Sigmoid colon (tissue), 6 donors: ENCODE measurements at regions not wholly inside any gene's neighbourhood (a gene's known extent, or its start where the extent isn't known, plus 50 kb on each side); places are given as distances from the start of the nearest gene placed in this dataset.

Experiments
- DNase-seq: peaks from one replicate; pipeline ENCODE4 v3.0.0-alpha.2; 2019
- H3K27ac ChIP-seq, 4 donors: fragments of 200-600 bp; sonication (generic); one replicate each; pipeline ENCODE4 v1.5.1; 2016 to 2019; ENCODE audit warnings: mild to moderate bottlenecking in 1 of 4
- H3K27me3 ChIP-seq, 3 donors: fragments of 200-600 bp; sonication (generic); one replicate each; pipeline ENCODE4 v1.5.1; 2019; ENCODE audit warnings: mild to moderate bottlenecking in 1 of 3
- H3K36me3 ChIP-seq, 4 donors: fragments of 200-600 bp; sonication (generic); one replicate each; pipeline ENCODE4 v1.5.1; 2016 to 2019
- H3K4me1 ChIP-seq, 4 donors: fragments of 200-600 bp; sonication (generic); one replicate each; pipeline ENCODE4 v1.5.1; 2017 to 2019
- H3K4me3 ChIP-seq, 4 donors: fragments of 200-600 bp; sonication (generic); one replicate each; pipeline ENCODE4 v1.5.1; 2017 to 2019; ENCODE audit warnings: mild to moderate bottlenecking in 2 of 4, moderate library complexity in 1 of 4
- H3K9me3 ChIP-seq, 4 donors: fragments of 200-600 bp in 3 of 4; sonication (generic) in 3 of 4; one replicate each; pipeline versions ENCODE4 v1.5.1 to v1.6.1; 2013 to 2019
- EP300 ChIP-seq, 4 donors: sonication (generic); formaldehyde crosslinking; IDR thresholded peaks; one replicate each; pipeline ENCODE4 v1.6.1; 2017; ENCODE audit warnings: antibody characterized with exemption in 4 of 4
- POLR2A ChIP-seq, 2 donors: fragments of 450-650 bp; IDR thresholded peaks; one replicate each; pipeline ENCODE4 v1.6.1; 2016; ENCODE audit warnings: antibody characterized with exemption in 2 of 2, mild to moderate bottlenecking in 2 of 2, moderate library complexity in 2 of 2
- POLR2AphosphoS5 ChIP-seq, 4 donors: sonication (generic); formaldehyde crosslinking; IDR thresholded peaks; one replicate each; pipeline ENCODE4 v1.6.1; 2017; ENCODE audit warnings: antibody characterized with exemption in 4 of 4
- WGBS, 2 donors: extraction: QIAGEN DNeasy Blood & Tissue Kit; methylation state at CpG; one replicate each; pipeline ENCODE4 v1.1.7; 2013; 5-methylcytosine and 5-hydroxymethylcytosine counted together
- intact Hi-C: fragments of 100-400 bp; cut with DNase I; formaldehyde crosslinking; loops from one replicate; pipeline ENCODE4 v1.15.1; 2023
- TF ChIP-seq, protein P1 (sequence below), 4 experiments: fragments of 450-650 bp in 3 of 4; fragments of 200-600 bp in 1 of 4; IDR thresholded peaks; one replicate each; pipeline ENCODE4 v1.5.1; 2016 to 2019; ENCODE audit warnings: antibody characterized with exemption in 4 of 4, mild to moderate bottlenecking in 3 of 4, moderate library complexity in 2 of 4
- donor health status: healthy with polysubstance abuse.
- donor health status: healthy.

DNA sequence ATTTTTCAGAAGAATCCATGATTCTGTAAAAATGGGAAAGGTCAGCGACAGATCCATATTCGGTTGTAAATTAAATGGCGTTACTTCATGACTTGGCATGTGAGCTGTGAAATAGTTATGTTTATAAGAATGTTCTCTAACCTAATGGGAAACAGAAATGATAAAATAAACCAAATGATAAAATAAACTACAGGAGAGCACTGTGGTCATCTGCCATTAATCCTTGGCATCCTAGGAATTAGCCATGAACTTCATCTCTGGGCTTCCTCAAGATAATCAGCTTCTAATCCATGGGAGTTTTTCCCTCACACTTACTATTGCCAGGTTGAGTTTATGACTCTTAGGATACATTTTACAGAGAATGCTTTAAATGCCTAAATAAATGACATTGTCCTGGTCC is 94.6 kb upstream of the SLC30A5 start:
- intact Hi-C loops: no loop called here
- no peak for DNase-seq
- Histone ChIP-seq H3K4me3 (no peak overlapping the region), H3K27me3 (no peaks in the 10 kb centered on the region), H3K9me3 (no peaks in the 10 kb centered on the region), H3K36me3 (no peaks in the 10 kb centered on the region), H3K27ac (no peak overlapping the region), H3K4me1 (peaks cover 0 to 5% (median 0%) of the 10 kb centered on the region in 4 donors)
- 92 to 95% methylated on average over 3 of the region's 3 CpGs for WGBS, 2 donors
- TF ChIP-seq POLR2A (IDR thresholded peaks at IDR 0.05): no peak
- TF ChIP-seq, protein P1, sequence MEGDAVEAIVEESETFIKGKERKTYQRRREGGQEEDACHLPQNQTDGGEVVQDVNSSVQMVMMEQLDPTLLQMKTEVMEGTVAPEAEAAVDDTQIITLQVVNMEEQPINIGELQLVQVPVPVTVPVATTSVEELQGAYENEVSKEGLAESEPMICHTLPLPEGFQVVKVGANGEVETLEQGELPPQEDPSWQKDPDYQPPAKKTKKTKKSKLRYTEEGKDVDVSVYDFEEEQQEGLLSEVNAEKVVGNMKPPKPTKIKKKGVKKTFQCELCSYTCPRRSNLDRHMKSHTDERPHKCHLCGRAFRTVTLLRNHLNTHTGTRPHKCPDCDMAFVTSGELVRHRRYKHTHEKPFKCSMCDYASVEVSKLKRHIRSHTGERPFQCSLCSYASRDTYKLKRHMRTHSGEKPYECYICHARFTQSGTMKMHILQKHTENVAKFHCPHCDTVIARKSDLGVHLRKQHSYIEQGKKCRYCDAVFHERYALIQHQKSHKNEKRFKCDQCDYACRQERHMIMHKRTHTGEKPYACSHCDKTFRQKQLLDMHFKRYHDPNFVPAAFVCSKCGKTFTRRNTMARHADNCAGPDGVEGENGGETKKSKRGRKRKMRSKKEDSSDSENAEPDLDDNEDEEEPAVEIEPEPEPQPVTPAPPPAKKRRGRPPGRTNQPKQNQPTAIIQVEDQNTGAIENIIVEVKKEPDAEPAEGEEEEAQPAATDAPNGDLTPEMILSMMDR (IDR thresholded peaks at IDR 0.05): no peak
- TF ChIP-seq POLR2AphosphoS5 (IDR thresholded peaks at IDR 0.05): no peak
- no peak for TF ChIP-seq EP300 (IDR thresholded peaks at IDR 0.05)

DNA sequence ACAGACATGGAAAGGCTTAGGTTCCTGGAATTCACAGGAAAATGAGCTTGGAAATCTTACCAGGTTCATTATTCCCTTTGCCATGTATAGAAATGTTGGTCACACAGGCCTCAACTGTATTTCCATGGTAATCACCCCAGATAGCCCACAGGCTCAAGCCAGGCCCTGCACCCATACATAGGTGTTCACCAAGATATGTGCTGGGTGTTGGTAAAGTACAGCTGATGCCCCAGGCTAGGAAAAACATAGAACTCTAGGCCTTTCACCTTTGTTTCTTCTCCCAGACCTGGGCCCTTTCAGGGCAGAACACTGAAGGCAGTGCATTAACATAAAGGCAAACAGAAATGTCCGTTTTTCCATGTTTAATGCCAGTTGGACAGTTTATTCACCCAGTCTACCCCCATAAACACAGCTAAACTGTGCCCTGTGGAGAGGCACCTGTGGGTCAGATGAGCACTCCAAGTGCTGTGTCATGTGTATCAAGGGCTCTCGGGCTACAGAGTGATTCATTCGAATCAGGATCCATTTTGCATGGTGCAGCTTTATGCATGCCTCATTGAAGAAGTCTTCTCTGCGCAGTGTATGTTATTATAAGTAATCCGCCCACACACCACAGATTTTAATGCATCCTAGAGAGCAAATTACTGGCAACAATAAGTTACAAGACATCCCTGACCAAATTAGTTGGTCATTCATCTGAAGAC is 93.4 kb upstream of the SLC30A5 start:
- 91 to 92% methylated on average over 5 of the region's 5 CpGs for WGBS, 2 donors

DNA sequence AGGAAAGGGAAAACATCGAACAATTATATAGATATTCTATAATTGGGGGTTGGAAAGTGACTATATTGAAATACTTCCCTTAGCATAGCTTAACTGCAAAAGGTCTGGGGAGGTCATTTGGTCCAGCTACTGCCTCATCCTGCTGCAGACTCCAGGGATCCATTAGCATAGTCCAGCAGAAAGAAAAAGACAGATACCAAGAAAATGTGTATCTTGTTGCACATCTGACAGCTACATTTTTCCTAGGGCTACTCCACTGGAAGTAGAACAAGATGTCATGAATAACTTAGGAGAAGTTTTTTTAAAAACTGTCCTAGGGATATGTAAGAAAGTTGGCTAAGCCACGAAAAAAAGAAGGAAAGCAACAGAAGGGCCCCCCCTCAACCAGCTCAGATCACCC is 92.9 kb upstream of the SLC30A5 start:
- Histone ChIP-seq H3K27me3 (no peaks in the 10 kb centered on the region), H3K9me3 (no peaks in the 10 kb centered on the region), H3K4me3 (no peak overlapping the region), H3K4me1 (no peaks in the 10 kb centered on the region), H3K36me3 (no peaks in the 10 kb centered on the region), H3K27ac (no peak overlapping the region)
- intact Hi-C loops: no loop called here
- TF ChIP-seq POLR2AphosphoS5 (IDR thresholded peaks at IDR 0.05): no peak
- TF ChIP-seq, protein P1 (IDR thresholded peaks at IDR 0.05): no peak
- TF ChIP-seq POLR2A (IDR thresholded peaks at IDR 0.05): no peak
- TF ChIP-seq EP300 (IDR thresholded peaks at IDR 0.05): no peak
- WGBS, 2 donors: 82 to 83% methylated on average over 2 of the region's 2 CpGs
- no peak for DNase-seq

More for the DNA sequence above, 93.4 kb upstream of the SLC30A5 start:
- no peak for DNase-seq
- H3K27ac ChIP-seq: no peak overlapping the region
- intact Hi-C loops: no loop called here
- H3K4me1 ChIP-seq: no peaks in the 10 kb centered on the region
- no peaks in the 10 kb centered on the region for H3K9me3 ChIP-seq
- TF ChIP-seq, protein P1 (IDR thresholded peaks at IDR 0.05): no peak
- TF ChIP-seq EP300 (IDR thresholded peaks at IDR 0.05): no peak
- no peak for TF ChIP-seq POLR2AphosphoS5 (IDR thresholded peaks at IDR 0.05)
- TF ChIP-seq POLR2A (IDR thresholded peaks at IDR 0.05): no peak
- H3K36me3 ChIP-seq: no peaks in the 10 kb centered on the region
- no peak overlapping the region for H3K4me3 ChIP-seq
- no peaks in the 10 kb centered on the region for H3K27me3 ChIP-seq

DNA sequence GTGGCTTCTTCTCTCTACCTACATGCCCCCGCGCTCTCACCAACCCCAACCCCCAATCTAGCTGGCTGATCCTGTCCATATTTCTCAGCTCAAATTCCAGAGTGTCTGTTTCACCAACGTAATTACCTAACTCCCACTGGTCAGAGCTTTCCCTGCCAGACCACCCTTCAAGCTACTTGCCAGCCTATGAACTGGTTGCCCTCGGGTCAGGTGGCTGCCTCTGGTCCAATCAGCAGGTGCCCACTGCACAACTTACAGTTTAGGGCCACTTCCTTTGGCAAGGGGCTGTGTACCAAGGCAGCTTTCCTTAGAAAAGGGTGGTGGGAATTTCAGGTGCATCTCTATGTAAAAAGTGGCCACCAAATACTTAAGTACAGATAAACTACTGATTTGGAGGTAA is 92.2 kb upstream of the SLC30A5 start:
- Histone ChIP-seq H3K4me3 (no peak overlapping the region), H3K4me1 (no peaks in the 10 kb centered on the region), H3K27me3 (no peaks in the 10 kb centered on the region), H3K36me3 (no peaks in the 10 kb centered on the region), H3K9me3 (no peaks in the 10 kb centered on the region), H3K27ac (no peak overlapping the region)
- DNase-seq: no peak
- intact Hi-C loops: no loop called here
- TF ChIP-seq POLR2A (IDR thresholded peaks at IDR 0.05) (no peak), EP300 (IDR thresholded peaks at IDR 0.05) (no peak), POLR2AphosphoS5 (IDR thresholded peaks at IDR 0.05) (no peak)
- TF ChIP-seq, protein P1 (IDR thresholded peaks at IDR 0.05): no peak
- 93 to 97% methylated on average over 4 of the region's 4 CpGs for WGBS, 2 donors

DNA sequence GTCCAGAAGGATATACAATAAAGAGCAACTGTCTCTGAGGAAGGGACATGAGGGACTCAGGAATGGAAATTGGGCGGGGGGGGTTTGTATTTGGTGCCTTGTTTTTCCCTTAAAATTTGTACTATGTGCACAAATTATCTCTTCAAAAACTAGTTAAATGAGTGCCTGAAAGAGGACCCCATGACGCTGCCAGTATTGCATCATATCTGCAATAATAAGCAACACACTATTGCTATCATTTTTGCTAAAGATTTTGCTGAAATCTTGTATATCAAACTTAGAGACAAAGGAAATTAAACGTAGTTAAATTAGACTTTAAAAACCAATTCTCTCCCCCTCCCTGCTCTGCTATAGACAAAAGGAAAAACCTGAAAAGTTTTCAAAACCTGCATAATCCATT is 89.7 kb upstream of the SLC30A5 start:
- intact Hi-C loops: no loop called here
- DNase-seq: no peak
- no peak for TF ChIP-seq POLR2AphosphoS5 (IDR thresholded peaks at IDR 0.05)
- TF ChIP-seq, protein P1 (IDR thresholded peaks at IDR 0.05): no peak
- Histone ChIP-seq H3K27me3 (no peaks in the 10 kb centered on the region), H3K36me3 (no peaks in the 10 kb centered on the region), H3K27ac (no peak overlapping the region), H3K4me3 (no peak overlapping the region), H3K9me3 (no peaks in the 10 kb centered on the region), H3K4me1 (no peaks in the 10 kb centered on the region)
- 87 to 88% methylated on average over 3 of the region's 3 CpGs for WGBS, 2 donors
